SH-SY5Y (cell line): ENCODE measurements at regions not wholly inside any gene's neighbourhood (a gene's known extent, or its start where the extent isn't known, plus 50 kb on each side); places are given as distances from the start of the nearest gene placed in this dataset.

Experiments
- GATA2 ChIP-seq: IDR thresholded peaks from 2 replicates; pipeline ENCODE4 v1.6.1; 2011; ENCODE audit warnings: mild to moderate bottlenecking, low read depth, low read length
- GATA3 ChIP-seq: IDR thresholded peaks from 2 replicates; pipeline ENCODE4 v1.6.1; 2011; ENCODE audit warnings: low read depth, mild to moderate bottlenecking, low read length, moderate library complexity

GRCh38 chr15:96578393-96578792 lies 247.9 kb downstream of the NR2F2 start:
- TF ChIP-seq GATA2 (peak; percentile 98), GATA3 (peak; percentile 96)
